ENCODE measurements at regions not wholly inside any gene's neighbourhood (a gene's known extent, or its start where the extent isn't known, plus 50 kb on each side); places are given as distances from the start of the nearest gene placed in this dataset.

GRCh38 chr15:62244762-62245161, 79.7 kb upstream of the C2CD4B start:
- WGBS = 88% methylated on average over 6 of the region's 6 CpGs
- H3K4me3 ChIP-seq (ENCODE audit: low read depth in 1 of 3, low read length in 3 of 3) = no peak overlapping the region
- H3K9me3 ChIP-seq (ENCODE audit: control insufficient read depth in 4 of 4, low read length in 3 of 4) = no peaks in the 10 kb centered on the region
- H3K27me3 ChIP-seq (ENCODE audit: control insufficient read depth in 4 of 4, insufficient read depth in 4 of 4, low read length in 3 of 4) = no peaks in the 10 kb centered on the region
- no peak overlapping the region for H3K9ac ChIP-seq (ENCODE audit: low read depth in 1 of 2, low read length in 2 of 2)
- no peaks in the 10 kb centered on the region for H3K4me1 ChIP-seq (ENCODE audit: control insufficient read depth in 4 of 4, insufficient read depth in 4 of 4, low read length in 3 of 4)
- no peak for DNase-seq (ENCODE audit: low spot score)
- TF ChIP-seq RXRA (IDR thresholded peaks at IDR 0.05) (no peak), HNF4A (conservative IDR thresholded peaks at IDR 0.05) (no peak), REST (IDR thresholded peaks at IDR 0.05) (no peak), ZBTB33 (IDR thresholded peaks at IDR 0.05) (no peak), NR2F2 (IDR thresholded peaks at IDR 0.05) (no peak), RAD21 (IDR thresholded peaks at IDR 0.05) (no peak), EGR1 (IDR thresholded peaks at IDR 0.05; ENCODE audit: low read depth in 2 of 2) (no peak), CTCF (IDR thresholded peaks at IDR 0.05; ENCODE audit: low read depth, low read length, missing input control) (no peak)
- H3K27ac ChIP-seq (ENCODE audit: low read depth in 1 of 2, low read length in 2 of 2) = no peak overlapping the region
- H3K36me3 ChIP-seq (ENCODE audit: control insufficient read depth in 4 of 4, insufficient read depth in 3 of 4, low read depth in 1 of 4, low read length in 3 of 4) = no peaks in the 10 kb centered on the region

GRCh38 chr15:62248277-62248984, 83.3 kb upstream of the C2CD4B start:
- WGBS = 96% methylated on average over 8 of the region's 8 CpGs
- Histone ChIP-seq H3K9me3 (ENCODE audit: control insufficient read depth in 4 of 4, low read length in 3 of 4) (no peaks in the 10 kb centered on the region), H3K27me3 (ENCODE audit: control insufficient read depth in 4 of 4, insufficient read depth in 4 of 4, low read length in 3 of 4) (no peaks in the 10 kb centered on the region), H3K9ac (ENCODE audit: low read depth in 1 of 2, low read length in 2 of 2) (no peak overlapping the region), H3K4me3 (ENCODE audit: low read depth in 1 of 3, low read length in 3 of 3) (no peak overlapping the region), H3K27ac (ENCODE audit: low read depth in 1 of 2, low read length in 2 of 2) (no peak overlapping the region), H3K4me1 (ENCODE audit: control insufficient read depth in 4 of 4, insufficient read depth in 4 of 4, low read length in 3 of 4) (peaks cover 0 to 3% (median 0%) of the 10 kb centered on the region in 4 donors), H3K36me3 (ENCODE audit: control insufficient read depth in 4 of 4, insufficient read depth in 3 of 4, low read depth in 1 of 4, low read length in 3 of 4) (no peaks in the 10 kb centered on the region)
- DNase-seq (ENCODE audit: low spot score) = no peak
- TF ChIP-seq CTCF (IDR thresholded peaks at IDR 0.05; ENCODE audit: low read depth, low read length, missing input control) (no peak), FOXA1 (IDR thresholded peaks at IDR 0.05) (no peak), ATF3 (IDR thresholded peaks at IDR 0.05) (no peak), HNF4A (conservative IDR thresholded peaks at IDR 0.05) (no peak), MAX (IDR thresholded peaks at IDR 0.05) (no peak), YY1 (IDR thresholded peaks at IDR 0.05) (no peak), SP1 (IDR thresholded peaks at IDR 0.05) (no peak), JUND (IDR thresholded peaks at IDR 0.05) (no peak), ZBTB33 (IDR thresholded peaks at IDR 0.05) (no peak), RAD21 (IDR thresholded peaks at IDR 0.05) (no peak), REST (IDR thresholded peaks at IDR 0.05) (no peak), EGR1 (IDR thresholded peaks at IDR 0.05; ENCODE audit: low read depth in 2 of 2) (no peak)

All from liver (tissue), 8 donors.